22Rv1 (cell line): ENCODE measurements at regions not wholly inside any gene's neighbourhood (a gene's known extent, or its start where the extent isn't known, plus 50 kb on each side); places are given as distances from the start of the nearest gene placed in this dataset.

ENCODE experiments used
- ZFX ChIP-seq: fragments of 450-650 bp; IDR thresholded peaks from 2 replicates; pipeline ENCODE4 v1.6.1; 2017; ENCODE audit warnings: antibody characterized with exemption, borderline replicate concordance
- TF ChIP-seq, protein P1 (sequence below): fragments of 450-650 bp; IDR thresholded peaks from 2 replicates; pipeline ENCODE4 v1.5.1; 2017; ENCODE audit warnings: mild to moderate bottlenecking

DNA sequence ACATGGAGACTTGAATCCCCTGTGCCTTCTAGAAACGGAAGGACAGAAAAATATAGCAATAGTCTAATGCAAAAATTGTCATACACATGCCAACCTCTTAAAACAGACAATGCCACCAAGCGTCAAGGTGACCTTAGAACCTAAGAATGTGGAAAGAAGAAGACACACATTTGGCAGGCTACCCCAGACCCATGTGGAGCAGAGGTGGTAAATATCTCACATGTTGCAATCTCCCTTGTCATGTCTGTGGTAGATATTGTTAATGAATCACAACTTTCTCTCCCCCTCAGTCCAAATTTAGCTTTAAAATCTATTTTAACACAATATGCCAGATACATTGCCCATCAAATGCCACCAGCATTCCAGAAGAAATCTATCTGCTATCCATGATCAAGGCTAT is 137.4 kb downstream of the HNMT start:
- TF ChIP-seq, protein P1, sequence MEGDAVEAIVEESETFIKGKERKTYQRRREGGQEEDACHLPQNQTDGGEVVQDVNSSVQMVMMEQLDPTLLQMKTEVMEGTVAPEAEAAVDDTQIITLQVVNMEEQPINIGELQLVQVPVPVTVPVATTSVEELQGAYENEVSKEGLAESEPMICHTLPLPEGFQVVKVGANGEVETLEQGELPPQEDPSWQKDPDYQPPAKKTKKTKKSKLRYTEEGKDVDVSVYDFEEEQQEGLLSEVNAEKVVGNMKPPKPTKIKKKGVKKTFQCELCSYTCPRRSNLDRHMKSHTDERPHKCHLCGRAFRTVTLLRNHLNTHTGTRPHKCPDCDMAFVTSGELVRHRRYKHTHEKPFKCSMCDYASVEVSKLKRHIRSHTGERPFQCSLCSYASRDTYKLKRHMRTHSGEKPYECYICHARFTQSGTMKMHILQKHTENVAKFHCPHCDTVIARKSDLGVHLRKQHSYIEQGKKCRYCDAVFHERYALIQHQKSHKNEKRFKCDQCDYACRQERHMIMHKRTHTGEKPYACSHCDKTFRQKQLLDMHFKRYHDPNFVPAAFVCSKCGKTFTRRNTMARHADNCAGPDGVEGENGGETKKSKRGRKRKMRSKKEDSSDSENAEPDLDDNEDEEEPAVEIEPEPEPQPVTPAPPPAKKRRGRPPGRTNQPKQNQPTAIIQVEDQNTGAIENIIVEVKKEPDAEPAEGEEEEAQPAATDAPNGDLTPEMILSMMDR = no peak
- TF ChIP-seq ZFX = no peak
